ENCODE measurements at regions not wholly inside any gene's neighbourhood (a gene's known extent, or its start where the extent isn't known, plus 50 kb on each side); places are given as distances from the start of the nearest gene placed in this dataset.

DNA sequence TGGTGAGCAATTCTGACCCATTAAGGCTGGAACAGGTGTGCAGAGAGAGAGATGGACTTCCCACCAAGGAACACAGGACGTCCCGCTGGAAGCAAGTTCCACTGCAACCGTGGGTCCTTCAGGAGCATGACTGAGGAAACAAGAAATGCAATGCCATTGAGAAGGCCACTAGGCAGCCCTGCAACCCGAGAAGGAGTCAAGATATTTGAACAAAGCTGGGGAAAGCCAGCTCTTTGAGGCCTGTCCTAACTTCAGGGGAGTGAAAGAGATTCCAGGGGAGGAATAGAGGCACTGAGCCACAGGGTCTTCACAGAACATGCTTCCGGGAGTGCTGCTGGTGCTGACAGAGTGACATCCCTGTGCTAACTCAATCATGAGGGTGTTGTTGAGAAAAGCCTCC, 153.8 kb upstream of the ZNF236 start:
- WGBS, 3 donors = 86 to 93% (median 90%) methylated on average over 5 of the region's 5 CpGs
- no peak for DNase-seq
- no peak for TF ChIP-seq EP300 (IDR thresholded peaks at IDR 0.05)
- TF ChIP-seq, protein P1, sequence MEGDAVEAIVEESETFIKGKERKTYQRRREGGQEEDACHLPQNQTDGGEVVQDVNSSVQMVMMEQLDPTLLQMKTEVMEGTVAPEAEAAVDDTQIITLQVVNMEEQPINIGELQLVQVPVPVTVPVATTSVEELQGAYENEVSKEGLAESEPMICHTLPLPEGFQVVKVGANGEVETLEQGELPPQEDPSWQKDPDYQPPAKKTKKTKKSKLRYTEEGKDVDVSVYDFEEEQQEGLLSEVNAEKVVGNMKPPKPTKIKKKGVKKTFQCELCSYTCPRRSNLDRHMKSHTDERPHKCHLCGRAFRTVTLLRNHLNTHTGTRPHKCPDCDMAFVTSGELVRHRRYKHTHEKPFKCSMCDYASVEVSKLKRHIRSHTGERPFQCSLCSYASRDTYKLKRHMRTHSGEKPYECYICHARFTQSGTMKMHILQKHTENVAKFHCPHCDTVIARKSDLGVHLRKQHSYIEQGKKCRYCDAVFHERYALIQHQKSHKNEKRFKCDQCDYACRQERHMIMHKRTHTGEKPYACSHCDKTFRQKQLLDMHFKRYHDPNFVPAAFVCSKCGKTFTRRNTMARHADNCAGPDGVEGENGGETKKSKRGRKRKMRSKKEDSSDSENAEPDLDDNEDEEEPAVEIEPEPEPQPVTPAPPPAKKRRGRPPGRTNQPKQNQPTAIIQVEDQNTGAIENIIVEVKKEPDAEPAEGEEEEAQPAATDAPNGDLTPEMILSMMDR (IDR thresholded peaks at IDR 0.05) = no peak
- TF ChIP-seq POLR2A (IDR thresholded peaks at IDR 0.05) = no peak
- H3K4me3 ChIP-seq = no peak overlapping the region
- no peaks in the 10 kb centered on the region for H3K27me3 ChIP-seq
- intact Hi-C loops (cut with DNase I) = no loop called here
- no peaks in the 10 kb centered on the region for H3K36me3 ChIP-seq
- H3K4me1 ChIP-seq (ENCODE audit: insufficient read depth) = no peaks in the 10 kb centered on the region
- H3K9me3 ChIP-seq = no peaks in the 10 kb centered on the region
- H3K27ac ChIP-seq = no peak overlapping the region

DNA sequence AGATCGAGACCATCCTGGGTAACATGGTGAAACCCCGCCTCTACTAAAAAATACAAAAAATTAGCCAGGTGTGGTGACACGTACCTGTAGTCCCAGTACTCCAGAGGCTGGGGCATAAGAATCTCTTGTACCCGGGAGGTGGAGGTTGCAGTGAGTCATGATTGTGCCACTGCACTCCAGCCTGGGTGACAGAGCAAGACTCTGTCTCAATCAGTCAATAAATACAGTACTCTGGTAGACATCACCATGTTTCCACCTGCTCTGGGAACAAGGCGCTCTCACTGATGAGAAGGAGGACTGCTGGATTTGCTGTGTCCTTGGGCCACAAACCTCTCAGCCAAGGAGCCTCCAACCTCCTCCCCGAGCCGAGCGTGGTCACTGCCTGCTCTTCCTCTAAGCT, 154.2 kb upstream of the ZNF236 start:
- intact Hi-C loops (cut with DNase I) = no loop called here
- H3K4me3 ChIP-seq = no peak overlapping the region
- H3K27ac ChIP-seq = no peak overlapping the region
- WGBS, 3 donors = 94 to 97% (median 94%) methylated on average over 8 of the region's 8 CpGs
- TF ChIP-seq, protein P1 (IDR thresholded peaks at IDR 0.05) = no peak
- no peak for TF ChIP-seq EP300 (IDR thresholded peaks at IDR 0.05)
- TF ChIP-seq POLR2A (IDR thresholded peaks at IDR 0.05) = no peak
- no peaks in the 10 kb centered on the region for H3K27me3 ChIP-seq
- H3K36me3 ChIP-seq = no peaks in the 10 kb centered on the region
- no peak for DNase-seq
- no peaks in the 10 kb centered on the region for H3K9me3 ChIP-seq
- H3K4me1 ChIP-seq (ENCODE audit: insufficient read depth) = no peaks in the 10 kb centered on the region

DNA sequence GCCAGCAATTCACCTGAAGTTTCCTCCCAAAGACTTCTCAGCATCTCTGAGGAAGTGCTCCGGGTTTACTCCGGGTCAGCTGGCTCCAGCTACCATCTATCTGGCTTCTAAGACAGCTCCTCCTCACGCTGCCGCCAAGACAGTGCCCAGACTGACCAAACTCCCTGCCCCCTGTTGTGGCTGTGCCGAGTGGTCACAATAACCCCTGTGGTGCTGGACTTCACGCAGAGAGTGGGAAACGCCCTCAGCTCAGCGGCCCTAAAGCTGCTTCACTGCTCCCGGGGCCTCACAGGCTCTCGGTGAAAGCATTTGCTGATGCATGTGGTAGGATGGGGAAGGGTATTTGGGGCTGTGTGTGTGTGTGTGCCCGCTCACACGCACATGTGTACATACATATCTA, 154.8 kb upstream of the ZNF236 start:
- no peak overlapping the region for H3K4me3 ChIP-seq
- no peaks in the 10 kb centered on the region for H3K27me3 ChIP-seq
- WGBS, 3 donors = 79 to 85% (median 80%) methylated on average over 12 of the region's 12 CpGs
- no peaks in the 10 kb centered on the region for H3K36me3 ChIP-seq
- DNase-seq = no peak
- H3K4me1 ChIP-seq (ENCODE audit: insufficient read depth) = no peaks in the 10 kb centered on the region
- H3K9me3 ChIP-seq = no peaks in the 10 kb centered on the region
- intact Hi-C loops (cut with DNase I) = no loop called here
- TF ChIP-seq, protein P1 (IDR thresholded peaks at IDR 0.05) = no peak
- no peak for TF ChIP-seq POLR2A (IDR thresholded peaks at IDR 0.05)
- TF ChIP-seq EP300 (IDR thresholded peaks at IDR 0.05) = no peak
- no peak overlapping the region for H3K27ac ChIP-seq

DNA sequence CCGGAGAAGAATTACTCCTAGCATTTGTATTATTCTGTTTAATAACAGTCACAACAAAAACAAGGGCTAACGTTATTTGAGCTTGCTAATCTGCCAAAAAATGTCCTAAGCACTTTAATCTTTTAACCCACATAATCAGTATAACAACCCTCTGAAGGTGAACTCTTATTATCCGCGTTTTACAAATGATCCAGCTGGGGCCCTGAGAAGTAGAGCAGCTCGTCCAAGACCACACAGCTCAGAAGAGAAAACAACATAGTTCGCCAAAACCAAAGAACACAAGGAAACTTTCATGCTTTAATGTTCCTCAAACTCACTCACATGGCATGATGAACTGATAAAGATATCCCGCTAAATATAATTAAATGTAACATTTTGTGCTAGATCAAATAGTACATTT, 159.7 kb upstream of the ZNF236 start:
- no peak overlapping the region for H3K27ac ChIP-seq
- DNase-seq = no peak
- TF ChIP-seq, protein P1 (IDR thresholded peaks at IDR 0.05) = no peak
- TF ChIP-seq POLR2A (IDR thresholded peaks at IDR 0.05) (no peak), EP300 (IDR thresholded peaks at IDR 0.05) (no peak)
- H3K36me3 ChIP-seq = no peaks in the 10 kb centered on the region
- intact Hi-C loops (cut with DNase I) = no loop called here
- 6 to 13% (median 6%) methylated on average over 7 of the region's 7 CpGs for WGBS, 3 donors
- no peaks in the 10 kb centered on the region for H3K27me3 ChIP-seq
- H3K4me3 ChIP-seq = no peak overlapping the region
- no peaks in the 10 kb centered on the region for H3K9me3 ChIP-seq
- peaks cover 1% of the 10 kb centered on the region for H3K4me1 ChIP-seq (ENCODE audit: insufficient read depth)
